DND-41 (cell line): ENCODE measurements at regions not wholly inside any gene's neighbourhood (a gene's known extent, or its start where the extent isn't known, plus 50 kb on each side); places are given as distances from the start of the nearest gene placed in this dataset.

ENCODE experiments used
- ATAC-seq: fragments of 200-7000 bp; cut with Tn5 transposase; 3 replicates; pipeline ENCODE4 v1.9.1; 2021; ENCODE audit warnings: low read depth; ENCODE audit not compliant: insufficient read depth
- DNase-seq: peaks from one replicate; pipeline ENCODE4 v3.0.0-alpha.2; 2020
- H2AFZ ChIP-seq: 2 replicates; pipeline ENCODE4 v1.6.0; 2012; ENCODE audit warnings: low read depth, low read length
- H3K27ac ChIP-seq: 2 replicates; pipeline ENCODE4 v1.5.1; 2012; ENCODE audit warnings: low read length, inconsistent platforms
- H3K27me3 ChIP-seq: fragments of 200-600 bp; sonication (generic); 2 replicates; pipeline ENCODE4 v1.6.0; 2012; ENCODE audit warnings: low read length, mild to moderate bottlenecking, inconsistent platforms; ENCODE audit not compliant: insufficient read depth, poor library complexity
- H3K36me3 ChIP-seq: 2 replicates; pipeline ENCODE4 v1.5.1; 2012; ENCODE audit warnings: low read length, inconsistent platforms; ENCODE audit not compliant: insufficient read depth
- H3K4me1 ChIP-seq: 2 replicates; pipeline ENCODE4 v1.5.1; 2012; ENCODE audit warnings: mild to moderate bottlenecking, low read length; ENCODE audit not compliant: insufficient read depth
- H3K4me2 ChIP-seq: 2 replicates; pipeline ENCODE4 v1.6.0; 2012; ENCODE audit warnings: mild to moderate bottlenecking, moderate library complexity, low read length, inconsistent platforms; ENCODE audit not compliant: insufficient read depth
- H3K4me3 ChIP-seq, 2 experiments: fragments of 200-600 bp in 1 of 2; shearing (Covaris generic) in 1 of 2; 2 replicates each; pipeline ENCODE4 v1.5.1; 2012 to 2016; ENCODE audit warnings: inconsistent platforms in 2 of 2, low read length in 2 of 2, mild to moderate bottlenecking in 2 of 2, low read depth in 1 of 2, moderate library complexity in 1 of 2
- H3K79me2 ChIP-seq: 2 replicates; pipeline ENCODE4 v1.6.0; 2012; ENCODE audit warnings: low read length, inconsistent platforms; ENCODE audit not compliant: insufficient read depth
- H3K9ac ChIP-seq: 2 replicates; pipeline ENCODE4 v1.6.0; 2012; ENCODE audit warnings: low read depth, mild to moderate bottlenecking, inconsistent platforms, low read length, moderate library complexity
- H3K9me3 ChIP-seq: 2 replicates; pipeline ENCODE4 v1.5.1; 2012; ENCODE audit warnings: low read length, moderate library complexity, mild to moderate bottlenecking, inconsistent platforms; ENCODE audit not compliant: insufficient read depth, severe bottlenecking
- H4K20me1 ChIP-seq: 2 replicates; pipeline ENCODE4 v1.6.0; 2012; ENCODE audit warnings: low read length; ENCODE audit not compliant: insufficient read depth
- EZH2 ChIP-seq: IDR thresholded peaks from 3 replicates; pipeline ENCODE4 v1.6.1; 2012; ENCODE audit warnings: borderline replicate concordance, low read depth, mild to moderate bottlenecking, moderate library complexity, low read length, inconsistent platforms; ENCODE audit not compliant: severe bottlenecking
- TF ChIP-seq, protein P1 (sequence below): IDR thresholded peaks from 2 replicates; pipeline ENCODE4 v1.5.1; 2012; ENCODE audit warnings: borderline replicate concordance, low read length, moderate library complexity, mild to moderate bottlenecking; ENCODE audit not compliant: poor library complexity, severe bottlenecking; ENCODE audit errors: extremely low read depth

GRCh38 chr13:111638233-111638632 is 317.8 kb downstream of the TEX29 start:
- Histone ChIP-seq H3K36me3 (no peaks in the 10 kb centered on the region), H3K27ac (no peak overlapping the region), H3K4me2 (no peak overlapping the region), H3K4me3 (no peak overlapping the region), H4K20me1 (no peaks in the 10 kb centered on the region; the same call in 1 of the 2 replicates), H3K4me1 (no peaks in the 10 kb centered on the region), H3K9me3 (no peaks in the 10 kb centered on the region), H3K9ac (no peak overlapping the region), H3K27me3 (peaks cover 10% of the 10 kb centered on the region), H3K79me2 (no peaks in the 10 kb centered on the region), H2AFZ (no peak overlapping the region)
- TF ChIP-seq EZH2, result no peak
- TF ChIP-seq, protein P1, sequence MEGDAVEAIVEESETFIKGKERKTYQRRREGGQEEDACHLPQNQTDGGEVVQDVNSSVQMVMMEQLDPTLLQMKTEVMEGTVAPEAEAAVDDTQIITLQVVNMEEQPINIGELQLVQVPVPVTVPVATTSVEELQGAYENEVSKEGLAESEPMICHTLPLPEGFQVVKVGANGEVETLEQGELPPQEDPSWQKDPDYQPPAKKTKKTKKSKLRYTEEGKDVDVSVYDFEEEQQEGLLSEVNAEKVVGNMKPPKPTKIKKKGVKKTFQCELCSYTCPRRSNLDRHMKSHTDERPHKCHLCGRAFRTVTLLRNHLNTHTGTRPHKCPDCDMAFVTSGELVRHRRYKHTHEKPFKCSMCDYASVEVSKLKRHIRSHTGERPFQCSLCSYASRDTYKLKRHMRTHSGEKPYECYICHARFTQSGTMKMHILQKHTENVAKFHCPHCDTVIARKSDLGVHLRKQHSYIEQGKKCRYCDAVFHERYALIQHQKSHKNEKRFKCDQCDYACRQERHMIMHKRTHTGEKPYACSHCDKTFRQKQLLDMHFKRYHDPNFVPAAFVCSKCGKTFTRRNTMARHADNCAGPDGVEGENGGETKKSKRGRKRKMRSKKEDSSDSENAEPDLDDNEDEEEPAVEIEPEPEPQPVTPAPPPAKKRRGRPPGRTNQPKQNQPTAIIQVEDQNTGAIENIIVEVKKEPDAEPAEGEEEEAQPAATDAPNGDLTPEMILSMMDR, result no peak
- ATAC-seq (no peak), DNase-seq (no peak)

- Histone ChIP-seq H3K27me3 (peaks cover 8% of the 10 kb centered on the region), H3K4me2 (no peak overlapping the region), H3K4me1 (no peaks in the 10 kb centered on the region), H3K9ac (no peak overlapping the region), H3K79me2 (no peaks in the 10 kb centered on the region), H4K20me1 (no peaks in the 10 kb centered on the region; the same call in 1 of the 2 replicates), H3K36me3 (no peaks in the 10 kb centered on the region), H3K9me3 (no peaks in the 10 kb centered on the region), H3K4me3 (no peak overlapping the region), H3K27ac (no peak overlapping the region), H2AFZ (no peak overlapping the region)
- TF ChIP-seq, protein P1, result no peak
- no peak for TF ChIP-seq EZH2
- ATAC-seq, result no peak
- no peak for DNase-seq
These were observed 318.8 kb downstream of the TEX29 start for GRCh38 chr13:111639196-111639705.

- H3K27me3 ChIP-seq, result peaks cover 8% of the 10 kb centered on the region
- H3K9me3 ChIP-seq, result no peaks in the 10 kb centered on the region
- no peak overlapping the region for H3K27ac ChIP-seq
- H3K4me2 ChIP-seq, result no peak overlapping the region
- no peaks in the 10 kb centered on the region for H3K79me2 ChIP-seq
- no peaks in the 10 kb centered on the region; the same call in 1 of the 2 replicates for H4K20me1 ChIP-seq
- H3K4me1 ChIP-seq, result no peaks in the 10 kb centered on the region
- TF ChIP-seq, protein P1, result no peak
- no peak for TF ChIP-seq EZH2
- no peak overlapping the region for H2AFZ ChIP-seq
- no peaks in the 10 kb centered on the region for H3K36me3 ChIP-seq
- H3K4me3 ChIP-seq, result no peak overlapping the region
- no peak for ATAC-seq
- H3K9ac ChIP-seq, result no peak overlapping the region
- DNase-seq, result no peak
These were observed 319.6 kb downstream of the TEX29 start for GRCh38 chr13:111640006-111640405.
